ENCODE measurements at regions not wholly inside any gene's neighbourhood (a gene's known extent, or its start where the extent isn't known, plus 50 kb on each side); places are given as distances from the start of the nearest gene placed in this dataset.

- peak; percentile 85 for DNase-seq
Measured at GRCh38 chr5:115402822-115403577, 106.5 kb upstream of the CCDC112 start.

DNA sequence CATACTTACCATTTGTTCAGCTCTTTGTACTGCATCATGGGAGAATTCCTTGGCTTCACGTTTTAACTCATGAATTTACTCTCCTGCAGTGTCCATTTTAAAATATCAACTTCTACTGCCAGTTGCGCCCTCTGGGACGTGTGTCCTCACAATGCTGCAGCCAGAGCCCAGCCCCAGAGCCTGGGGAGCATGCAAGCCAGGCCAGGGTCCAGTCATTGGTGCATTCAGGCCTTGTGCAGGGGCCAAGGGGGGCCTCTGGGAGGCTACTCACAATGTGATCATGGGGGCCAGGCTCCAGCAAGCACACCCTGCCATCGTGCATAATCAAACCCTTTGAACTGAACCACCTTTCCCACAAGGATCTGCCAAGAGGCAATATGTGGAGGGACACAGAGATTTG is 105.6 kb upstream of the CCDC112 start:
- no peak for DNase-seq

DNA sequence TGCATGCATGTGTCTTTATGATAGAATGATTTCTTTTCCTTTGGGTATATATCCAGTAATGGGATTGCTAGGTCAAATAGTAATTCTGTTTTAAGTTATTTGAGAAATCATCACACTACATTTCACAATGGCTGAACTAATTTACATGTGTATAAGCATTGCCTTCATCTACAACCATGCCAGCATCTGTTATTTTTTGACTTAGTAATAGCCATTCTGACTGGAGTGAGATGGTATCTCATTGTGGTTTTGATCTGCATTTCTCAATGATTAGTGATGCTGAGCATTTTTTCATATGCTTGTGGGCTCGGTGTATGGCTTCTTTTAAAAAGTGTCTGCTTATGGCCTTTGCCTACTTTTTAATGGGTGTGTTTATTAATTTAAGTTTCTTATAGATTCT is 102.3 kb upstream of the CCDC112 start:
- peak; percentile 96 for DNase-seq

GRCh38 chr5:115396688-115397087 is 100.2 kb upstream of the CCDC112 start:
- DNase-seq, result peak; percentile 81

- DNase-seq, result no peak
Measured at GRCh38 chr5:115396081-115396480, 99.6 kb upstream of the CCDC112 start.

DNA sequence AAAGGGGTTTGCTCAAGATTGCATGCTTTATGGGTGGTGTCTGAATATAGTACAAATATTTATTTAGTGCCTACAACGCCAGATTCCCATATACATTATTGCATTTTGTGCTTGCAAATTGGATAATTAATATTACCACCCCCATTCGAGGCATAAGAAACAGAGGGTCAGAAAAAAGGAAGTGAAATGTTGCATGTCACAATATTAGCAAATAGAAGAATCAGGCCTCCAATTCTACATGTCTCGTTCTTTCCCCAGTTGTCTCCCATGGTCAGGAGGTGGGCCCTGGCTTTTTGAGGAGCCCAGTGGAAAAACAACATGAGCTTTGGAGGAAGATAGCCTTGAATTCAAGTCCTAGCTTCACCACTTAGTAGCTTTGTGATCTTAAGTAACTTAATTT is 98.1 kb upstream of the CCDC112 start:
- no peak for DNase-seq

DNA sequence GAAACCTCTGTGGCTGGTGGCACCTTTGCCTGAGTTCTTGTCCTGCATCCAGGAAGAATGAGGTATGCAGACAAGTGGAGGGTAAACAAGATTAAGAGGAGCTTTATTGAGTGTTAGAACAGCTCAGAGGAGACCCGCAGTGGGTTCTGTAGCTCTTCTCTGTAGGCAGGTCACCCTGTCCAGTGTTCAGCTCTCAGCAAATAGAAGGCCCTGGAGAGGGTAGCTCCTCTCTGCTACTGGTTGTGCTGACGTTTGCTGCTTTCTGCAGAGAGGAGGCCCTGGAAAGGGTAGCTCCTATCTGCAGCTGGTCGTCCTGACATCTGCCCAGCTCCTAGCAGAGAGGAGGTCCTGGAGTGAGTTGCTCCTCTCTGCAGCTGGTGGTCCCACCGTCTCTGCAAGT is 96.8 kb upstream of the CCDC112 start:
- DNase-seq, result no peak

DNA sequence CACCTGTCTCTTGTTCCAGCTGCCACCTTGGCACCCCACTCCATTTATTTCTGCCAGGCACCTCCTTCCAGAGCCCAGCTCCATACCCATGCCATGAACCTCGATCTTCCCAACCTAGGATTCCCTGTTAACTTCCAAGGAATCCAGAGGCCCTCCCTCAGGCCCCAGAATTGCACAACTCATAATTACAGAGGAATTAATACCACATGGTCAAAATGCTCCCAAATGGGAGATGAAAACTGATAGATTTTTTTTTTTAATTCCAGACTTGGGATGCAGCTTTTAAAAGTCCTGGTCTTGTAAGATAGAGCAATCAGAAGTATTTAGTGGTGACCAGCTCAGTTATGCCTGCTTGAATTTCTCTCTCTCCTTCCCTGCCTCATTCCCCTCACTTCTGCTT is 96.2 kb upstream of the CCDC112 start:
- peak; percentile 73 for DNase-seq

- no peak for DNase-seq
Measured at GRCh38 chr5:115391780-115392179, 95.3 kb upstream of the CCDC112 start.

DNA sequence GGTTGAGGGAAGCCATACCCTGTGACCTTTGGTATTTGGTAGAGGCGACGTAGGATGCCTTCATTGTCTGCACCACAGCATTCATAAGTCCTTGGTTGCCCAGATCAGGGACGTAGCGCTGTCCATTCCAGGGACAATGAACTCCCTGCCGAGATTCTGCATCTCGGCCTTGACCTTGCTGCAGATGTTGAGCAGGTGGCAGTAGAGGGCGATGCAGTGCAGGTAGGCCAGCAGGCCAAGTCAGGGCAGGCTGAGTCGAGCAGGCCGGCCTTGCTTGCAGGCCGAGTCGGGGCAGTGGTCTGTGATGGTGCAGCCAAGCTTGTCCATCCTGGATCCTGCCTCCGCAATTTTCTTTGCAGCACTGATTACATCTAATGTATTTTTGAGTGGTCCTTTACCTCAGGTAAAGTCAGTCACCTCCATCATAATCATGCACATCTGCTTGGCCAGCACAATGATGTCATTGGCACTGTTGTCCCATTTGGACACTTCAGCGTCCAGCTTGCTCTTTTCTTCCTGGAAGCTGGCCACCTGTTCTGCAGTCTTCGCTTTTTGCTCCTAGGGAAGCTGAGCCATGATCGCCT is 93.4 kb upstream of the CCDC112 start:
- DNase-seq, result no peak

- DNase-seq, result no peak
Measured at GRCh38 chr5:115389034-115389798, 92.8 kb upstream of the CCDC112 start.

DNA sequence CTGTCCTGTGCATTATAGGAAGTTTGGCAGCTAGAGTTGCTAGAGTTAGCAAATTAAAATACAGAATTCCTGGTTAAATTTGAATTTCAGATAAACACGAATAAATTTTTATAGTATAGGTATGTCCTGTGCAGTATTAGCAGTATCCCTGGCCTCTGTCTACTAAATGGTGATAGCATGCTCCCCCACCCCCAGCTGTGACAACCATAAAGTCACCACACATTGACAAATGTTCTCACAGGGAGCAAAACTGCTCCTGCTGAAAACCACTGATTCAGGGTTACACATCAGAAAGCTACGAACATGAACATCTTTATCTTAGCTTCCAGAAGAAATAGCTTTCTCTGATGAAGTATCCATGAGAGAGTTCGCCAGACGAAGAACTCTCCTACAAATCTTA is 91.8 kb upstream of the CCDC112 start:
- peak; percentile 42 for DNase-seq

- DNase-seq, result no peak
Measured at GRCh38 chr5:115387816-115388215, 91.4 kb upstream of the CCDC112 start.

DNA sequence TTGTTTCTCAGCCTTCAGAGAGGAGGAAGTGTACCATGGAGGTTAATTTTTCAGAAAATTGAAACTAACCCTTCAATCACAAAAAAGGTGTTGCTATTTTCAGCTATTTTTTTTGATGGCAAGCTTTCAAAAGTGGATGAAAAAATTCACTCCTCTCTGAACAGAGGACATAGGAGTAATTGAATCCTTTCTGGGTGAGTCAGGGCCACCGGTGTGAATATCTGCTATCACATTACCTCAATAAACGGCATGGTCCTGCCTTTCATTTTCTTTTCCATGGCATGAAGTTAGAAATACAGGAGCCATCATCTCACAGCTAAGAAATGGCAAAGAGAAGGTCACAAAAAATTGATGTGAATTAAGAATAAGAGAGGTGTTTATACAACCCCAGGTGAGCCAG is 90.2 kb upstream of the CCDC112 start:
- peak; percentile 42 for DNase-seq

DNA sequence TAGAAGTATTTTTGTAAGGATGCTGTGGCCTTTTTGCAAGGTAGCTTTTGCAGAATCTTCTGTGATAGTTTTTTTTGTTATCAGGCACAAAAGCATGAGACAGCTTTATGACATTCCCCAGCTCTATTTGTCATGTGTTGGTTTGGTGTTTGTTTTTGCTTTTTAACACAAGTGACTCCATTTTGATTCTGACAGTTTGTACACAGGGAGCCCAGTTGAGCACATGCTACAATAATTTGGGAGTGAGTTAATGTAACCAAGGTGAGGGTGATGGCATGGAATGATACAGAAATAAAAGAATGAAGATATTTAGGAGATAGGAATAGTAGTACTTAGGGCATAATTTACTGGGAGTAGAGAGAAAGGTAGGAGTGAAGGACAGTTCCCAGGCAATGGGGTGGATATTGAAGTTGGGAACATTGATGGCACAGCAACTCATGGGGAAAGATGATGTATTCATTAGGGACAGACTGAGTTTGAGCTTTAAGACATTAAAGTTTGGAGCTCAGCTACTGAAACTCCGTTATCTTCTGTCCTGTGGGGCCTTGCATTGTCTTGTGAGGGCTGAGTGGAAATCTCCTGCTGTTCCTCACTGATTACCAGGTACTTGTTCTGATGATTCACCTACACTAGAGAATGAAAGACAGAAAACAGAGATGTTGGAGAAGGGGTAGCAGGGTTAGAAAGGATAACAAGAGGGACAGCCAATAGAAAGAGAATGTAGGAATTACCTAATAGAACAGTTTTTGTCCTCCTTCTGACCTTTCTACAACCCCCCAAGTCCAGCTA is 88.3 kb upstream of the CCDC112 start:
- DNase-seq, result no peak

DNA sequence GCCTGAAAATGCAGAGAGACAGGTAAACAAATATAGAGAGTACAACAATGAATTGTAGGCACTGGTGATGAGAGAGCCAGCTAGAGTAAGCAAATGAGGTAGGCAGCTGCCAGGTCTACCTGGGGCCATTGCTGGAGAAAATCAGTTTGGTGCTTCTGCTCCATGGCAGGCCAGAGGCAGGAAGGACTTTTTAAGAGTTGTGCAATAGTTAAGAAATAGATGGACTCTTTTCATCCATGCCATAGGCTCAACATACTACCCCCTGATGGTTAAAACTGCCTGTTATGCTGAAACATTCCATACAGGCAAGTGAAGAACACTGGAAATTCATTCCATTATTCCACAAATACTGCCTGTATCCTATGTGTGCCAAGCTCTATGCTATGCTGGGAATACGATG is 86.5 kb upstream of the CCDC112 start:
- DNase-seq, result no peak

DNA sequence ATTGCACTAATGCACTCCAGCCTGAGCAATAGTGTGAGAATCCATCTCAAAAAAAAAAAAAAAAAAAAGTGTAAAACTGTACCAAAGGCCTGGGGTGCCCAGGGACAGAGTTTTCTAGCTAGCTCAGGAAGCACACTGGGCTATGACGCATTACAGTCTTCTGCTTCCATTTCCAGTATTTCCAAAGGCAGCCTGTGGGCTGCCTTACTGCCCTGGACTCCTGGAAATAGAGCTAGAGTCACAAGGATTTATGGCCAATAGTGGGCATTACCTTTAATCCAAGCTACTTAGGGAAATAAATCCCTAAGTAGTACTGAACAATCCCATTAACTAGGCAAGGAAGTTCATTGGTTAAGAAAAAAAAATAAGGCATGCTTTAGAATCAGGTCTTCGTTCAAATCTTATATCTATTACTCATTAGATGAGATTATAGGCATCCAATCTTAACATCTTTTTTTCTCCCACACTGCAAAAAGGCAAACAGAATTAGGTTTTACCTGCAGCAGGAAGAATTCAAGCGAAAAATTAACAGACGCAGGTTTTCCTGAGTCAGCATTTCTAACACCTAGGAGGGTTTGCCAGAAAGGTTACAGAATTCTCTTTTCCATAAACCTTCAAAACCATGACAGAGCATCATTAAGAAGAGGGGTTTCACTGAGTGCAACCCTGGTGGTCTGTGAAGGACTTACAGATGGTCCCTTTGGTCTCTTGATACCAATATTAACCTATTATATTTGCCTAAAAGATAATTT is 85.6 kb upstream of the CCDC112 start:
- DNase-seq, result no peak

GRCh38 chr5:115379622-115380344 is 83.3 kb upstream of the CCDC112 start:
- DNase-seq, result no peak

DNA sequence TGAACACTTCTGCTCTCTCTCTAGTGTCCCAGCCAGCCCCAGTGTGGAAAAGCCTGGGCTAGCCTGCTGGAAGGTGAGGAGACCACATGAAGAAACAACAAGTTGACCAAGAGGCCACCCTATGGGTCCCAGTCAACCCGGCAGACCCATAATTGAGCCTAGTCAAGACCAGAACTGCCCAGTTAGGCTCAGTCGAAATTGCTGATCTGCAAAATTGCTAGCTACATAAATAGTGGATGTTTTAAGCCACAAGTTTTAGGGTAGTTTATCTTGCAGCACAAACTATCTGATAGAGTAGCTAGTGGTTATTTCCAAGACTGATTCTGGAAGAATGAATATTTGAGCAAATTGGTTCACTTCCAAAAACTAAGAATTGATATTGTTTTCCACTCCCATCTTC is 82.3 kb upstream of the CCDC112 start:
- DNase-seq, result no peak

DNA sequence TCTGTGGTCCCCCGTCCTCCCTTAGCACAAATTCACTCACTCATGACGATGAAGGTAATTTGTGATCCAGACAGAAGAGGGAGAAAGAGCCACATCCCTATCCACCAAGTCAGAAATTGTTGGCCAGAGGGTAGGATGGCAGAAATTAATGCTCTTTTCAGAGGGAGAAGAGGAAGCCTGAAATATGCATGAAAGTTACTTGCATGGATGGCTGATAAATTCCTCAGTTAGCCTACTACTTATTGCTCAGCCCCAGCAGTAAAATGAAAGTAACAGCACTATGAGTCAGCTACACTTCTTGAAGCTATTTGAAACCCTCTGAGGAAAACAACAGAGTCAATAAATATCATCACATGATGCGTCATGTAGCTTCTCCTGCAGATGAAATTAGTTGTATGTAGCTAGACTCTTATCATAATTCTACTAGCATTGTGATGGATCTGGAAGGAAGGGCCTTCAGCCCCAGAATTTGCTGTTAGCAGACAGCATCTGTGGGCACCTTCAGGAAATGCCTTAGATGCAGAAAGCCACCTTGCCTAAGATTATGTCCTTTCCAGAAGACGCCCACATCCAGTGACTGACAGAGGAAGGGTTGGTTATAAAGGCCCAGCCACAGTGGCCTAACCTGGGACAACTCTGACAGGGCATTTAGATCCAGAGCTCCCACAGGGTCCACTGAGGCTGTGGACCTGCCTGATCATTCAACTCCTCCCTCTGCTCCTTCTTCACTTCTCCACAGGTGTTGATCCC is 81.2 kb upstream of the CCDC112 start:
- DNase-seq, result peak; percentile 91

DNA sequence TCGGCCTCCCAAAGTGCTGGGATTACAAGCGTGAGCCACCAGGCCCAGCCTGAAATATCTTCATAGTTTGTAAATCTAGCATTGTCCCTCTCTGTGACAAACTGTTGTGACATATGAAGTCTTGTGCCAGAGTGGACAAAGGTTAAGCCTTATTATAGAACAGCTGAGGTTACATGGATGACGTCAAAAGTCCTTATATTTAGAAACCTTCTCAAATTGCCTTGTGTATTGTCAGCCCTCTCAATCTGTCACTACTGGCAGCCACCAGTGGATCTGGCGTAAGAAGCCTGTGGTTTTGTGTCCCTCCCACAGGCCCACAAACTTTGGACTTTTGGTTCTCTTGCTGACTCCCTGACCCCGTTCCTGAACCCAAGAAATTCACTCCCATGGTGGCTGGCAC is 79.4 kb upstream of the CCDC112 start:
- DNase-seq, result no peak

Measured in fibroblast of skin of right biceps (primary cell).